Fibroblast of lung (primary cell): ENCODE measurements at regions not wholly inside any gene's neighbourhood (a gene's known extent, or its start where the extent isn't known, plus 50 kb on each side); places are given as distances from the start of the nearest gene placed in this dataset.

Experiments
- CTCF ChIP-seq, 2 donors: IDR thresholded peaks in 1 of 2; conservative IDR thresholded peaks in 1 of 2; 1 replicate in 1 of 2; 2 replicates in 1 of 2; pipeline ENCODE4 v1.5.1; 2011 to 2012; ENCODE audit warnings: low read length in 2 of 2, control low read depth in 1 of 2, inconsistent platforms in 1 of 2, low read depth in 1 of 2, mild to moderate bottlenecking in 1 of 2
- EZH2 ChIP-seq: IDR thresholded peaks from 2 replicates; pipeline ENCODE4 v1.5.1; 2012; ENCODE audit warnings: low read length, control low read depth, mild to moderate bottlenecking; ENCODE audit errors: missing control alignments

GRCh38 chrY:3045048-3045447 is 109.9 kb downstream of the ZFY start:
- TF ChIP-seq CTCF (conservative IDR thresholded peaks at IDR 0.05 in 1 of 2, IDR thresholded peaks at IDR 0.05 in 1 of 2; ENCODE audit: low read depth in 1 of 2, low read length in 2 of 2) (no peak), EZH2 (no peak)
